ENCODE measurements at regions not wholly inside any gene's neighbourhood (a gene's known extent, or its start where the extent isn't known, plus 50 kb on each side); places are given as distances from the start of the nearest gene placed in this dataset.
"Not testable (repeated sequence)": the region's sequence is repeated elsewhere in the genome, so short reads cannot be mapped to it uniquely, and the experiment has no call there.

- Histone ChIP-seq H3K36me3 (ENCODE audit: insufficient read depth, low read length) (no peaks in the 10 kb centered on the region), H3K9me3 (replicated peaks; ENCODE audit: low read length) (no peaks in the 10 kb centered on the region), H3K9ac (ENCODE audit: low read depth, low read length) (no peak overlapping the region), H3K4me3 (ENCODE audit: low read length) (no peak overlapping the region), H3K27me3 (ENCODE audit: control insufficient read depth, insufficient read depth, low read length) (no peaks in the 10 kb centered on the region), H3K4me1 (ENCODE audit: control insufficient read depth, insufficient read depth, low read length) (no peaks in the 10 kb centered on the region), H3K4me2 (ENCODE audit: low read length) (no peak overlapping the region)
Measured at GRCh38 chr12:23262670-23263069, 637.7 kb downstream of the ETNK1 start.

GRCh38 chr12:23277831-23278230 lies 652.9 kb downstream of the ETNK1 start:
- H3K9ac ChIP-seq (ENCODE audit: low read depth, low read length): no peak overlapping the region

GRCh38 chr12:23281295-23281694 lies 656.3 kb downstream of the ETNK1 start:
- no peaks in the 10 kb centered on the region for H3K27me3 ChIP-seq (ENCODE audit: control insufficient read depth, insufficient read depth, low read length)
- no peak overlapping the region for H3K4me3 ChIP-seq (ENCODE audit: low read length)
- H3K4me2 ChIP-seq (ENCODE audit: low read length): no peak overlapping the region
- no peaks in the 10 kb centered on the region for H3K4me1 ChIP-seq (ENCODE audit: control insufficient read depth, insufficient read depth, low read length)
- no peak overlapping the region for H3K9ac ChIP-seq (ENCODE audit: low read depth, low read length)
- H3K9me3 ChIP-seq (replicated peaks; ENCODE audit: low read length): no peaks in the 10 kb centered on the region
- no peaks in the 10 kb centered on the region for H3K36me3 ChIP-seq (ENCODE audit: insufficient read depth, low read length)

More at GRCh38 chr12:23277831-23278230, 652.9 kb downstream of the ETNK1 start:
- H3K27me3 ChIP-seq (ENCODE audit: control insufficient read depth, insufficient read depth, low read length): no peaks in the 10 kb centered on the region
- no peaks in the 10 kb centered on the region for H3K36me3 ChIP-seq (ENCODE audit: insufficient read depth, low read length)
- H3K4me1 ChIP-seq (ENCODE audit: control insufficient read depth, insufficient read depth, low read length): no peaks in the 10 kb centered on the region
- no peak overlapping the region for H3K4me2 ChIP-seq (ENCODE audit: low read length)
- H3K9me3 ChIP-seq (replicated peaks; ENCODE audit: low read length): no peaks in the 10 kb centered on the region
- H3K4me3 ChIP-seq (ENCODE audit: low read length): no peak overlapping the region

- Histone ChIP-seq H3K27me3 (ENCODE audit: control insufficient read depth, insufficient read depth, low read length) (no peaks in the 10 kb centered on the region), H3K9ac (ENCODE audit: low read depth, low read length) (no peak overlapping the region), H3K36me3 (ENCODE audit: insufficient read depth, low read length) (no peaks in the 10 kb centered on the region), H3K4me3 (ENCODE audit: low read length) (no peak overlapping the region), H3K4me1 (ENCODE audit: control insufficient read depth, insufficient read depth, low read length) (no peaks in the 10 kb centered on the region), H3K9me3 (replicated peaks; ENCODE audit: low read length) (no peaks in the 10 kb centered on the region), H3K4me2 (ENCODE audit: low read length) (no peak overlapping the region)
Measured at GRCh38 chr12:23282701-23283100, 657.7 kb downstream of the ETNK1 start.

- not testable (repeated sequence) for H3K9me3 ChIP-seq (replicated peaks; ENCODE audit: low read length); H3K9ac ChIP-seq (ENCODE audit: low read depth, low read length); H3K4me1 ChIP-seq (ENCODE audit: control insufficient read depth, insufficient read depth, low read length); H3K4me2 ChIP-seq (ENCODE audit: low read length); H3K27me3 ChIP-seq (ENCODE audit: control insufficient read depth, insufficient read depth, low read length); H3K4me3 ChIP-seq (ENCODE audit: low read length); H3K36me3 ChIP-seq (ENCODE audit: insufficient read depth, low read length)
Measured at GRCh38 chr12:23285764-23286530, 661.0 kb downstream of the ETNK1 start.

GRCh38 chr12:23290627-23291330 lies 658.7 kb downstream of the SOX5 start:
- H3K36me3 ChIP-seq (ENCODE audit: insufficient read depth, low read length): no peaks in the 10 kb centered on the region
- H3K4me2 ChIP-seq (ENCODE audit: low read length): no peak overlapping the region
- no peaks in the 10 kb centered on the region for H3K4me1 ChIP-seq (ENCODE audit: control insufficient read depth, insufficient read depth, low read length)
- no peak overlapping the region for H3K9ac ChIP-seq (ENCODE audit: low read depth, low read length)
- no peak overlapping the region for H3K4me3 ChIP-seq (ENCODE audit: low read length)
- no peaks in the 10 kb centered on the region for H3K9me3 ChIP-seq (replicated peaks; ENCODE audit: low read length)
- H3K27me3 ChIP-seq (ENCODE audit: control insufficient read depth, insufficient read depth, low read length): no peaks in the 10 kb centered on the region

GRCh38 chr12:23303220-23303619 lies 646.2 kb downstream of the SOX5 start:
- Histone ChIP-seq H3K4me2 (ENCODE audit: low read length) (no peak overlapping the region), H3K4me1 (ENCODE audit: control insufficient read depth, insufficient read depth, low read length) (no peaks in the 10 kb centered on the region), H3K36me3 (ENCODE audit: insufficient read depth, low read length) (no peaks in the 10 kb centered on the region), H3K9ac (ENCODE audit: low read depth, low read length) (no peak overlapping the region), H3K27me3 (ENCODE audit: control insufficient read depth, insufficient read depth, low read length) (no peaks in the 10 kb centered on the region), H3K4me3 (ENCODE audit: low read length) (no peak overlapping the region), H3K9me3 (replicated peaks; ENCODE audit: low read length) (no peaks in the 10 kb centered on the region)

GRCh38 chr12:23303821-23304220 lies 645.6 kb downstream of the SOX5 start:
- Histone ChIP-seq H3K4me1 (ENCODE audit: control insufficient read depth, insufficient read depth, low read length) (no peaks in the 10 kb centered on the region), H3K36me3 (ENCODE audit: insufficient read depth, low read length) (no peaks in the 10 kb centered on the region), H3K4me3 (ENCODE audit: low read length) (no peak overlapping the region), H3K4me2 (ENCODE audit: low read length) (no peak overlapping the region), H3K27me3 (ENCODE audit: control insufficient read depth, insufficient read depth, low read length) (no peaks in the 10 kb centered on the region), H3K9me3 (replicated peaks; ENCODE audit: low read length) (no peaks in the 10 kb centered on the region), H3K9ac (ENCODE audit: low read depth, low read length) (no peak overlapping the region)

GRCh38 chr12:23333938-23334337 lies 615.5 kb downstream of the SOX5 start:
- no peaks in the 10 kb centered on the region for H3K27me3 ChIP-seq (ENCODE audit: control insufficient read depth, insufficient read depth, low read length)
- no peak overlapping the region for H3K9ac ChIP-seq (ENCODE audit: low read depth, low read length)
- no peaks in the 10 kb centered on the region for H3K36me3 ChIP-seq (ENCODE audit: insufficient read depth, low read length)
- H3K4me2 ChIP-seq (ENCODE audit: low read length): no peak overlapping the region
- H3K4me1 ChIP-seq (ENCODE audit: control insufficient read depth, insufficient read depth, low read length): no peaks in the 10 kb centered on the region
- no peaks in the 10 kb centered on the region for H3K9me3 ChIP-seq (replicated peaks; ENCODE audit: low read length)
- no peak overlapping the region for H3K4me3 ChIP-seq (ENCODE audit: low read length)

GRCh38 chr12:23335593-23335992 lies 613.9 kb downstream of the SOX5 start:
- no peaks in the 10 kb centered on the region for H3K9me3 ChIP-seq (replicated peaks; ENCODE audit: low read length)
- no peak overlapping the region for H3K4me2 ChIP-seq (ENCODE audit: low read length)
- no peaks in the 10 kb centered on the region for H3K27me3 ChIP-seq (ENCODE audit: control insufficient read depth, insufficient read depth, low read length)
- no peak overlapping the region for H3K4me3 ChIP-seq (ENCODE audit: low read length)
- H3K36me3 ChIP-seq (ENCODE audit: insufficient read depth, low read length): no peaks in the 10 kb centered on the region
- no peaks in the 10 kb centered on the region for H3K4me1 ChIP-seq (ENCODE audit: control insufficient read depth, insufficient read depth, low read length)
- no peak overlapping the region for H3K9ac ChIP-seq (ENCODE audit: low read depth, low read length)

- H3K9me3 ChIP-seq (replicated peaks; ENCODE audit: low read length): no peaks in the 10 kb centered on the region
- no peaks in the 10 kb centered on the region for H3K4me1 ChIP-seq (ENCODE audit: control insufficient read depth, insufficient read depth, low read length)
- no peak overlapping the region for H3K4me2 ChIP-seq (ENCODE audit: low read length)
- H3K27me3 ChIP-seq (ENCODE audit: control insufficient read depth, insufficient read depth, low read length): no peaks in the 10 kb centered on the region
- H3K4me3 ChIP-seq (ENCODE audit: low read length): no peak overlapping the region
- no peak overlapping the region for H3K9ac ChIP-seq (ENCODE audit: low read depth, low read length)
- H3K36me3 ChIP-seq (ENCODE audit: insufficient read depth, low read length): no peaks in the 10 kb centered on the region
Measured at GRCh38 chr12:23337213-23337612, 612.3 kb downstream of the SOX5 start.

GRCh38 chr12:23340351-23340750 lies 609.1 kb downstream of the SOX5 start:
- H3K4me1 ChIP-seq (ENCODE audit: control insufficient read depth, insufficient read depth, low read length): no peaks in the 10 kb centered on the region
- no peaks in the 10 kb centered on the region for H3K36me3 ChIP-seq (ENCODE audit: insufficient read depth, low read length)
- H3K9me3 ChIP-seq (replicated peaks; ENCODE audit: low read length): no peaks in the 10 kb centered on the region
- H3K4me2 ChIP-seq (ENCODE audit: low read length): no peak overlapping the region
- H3K27me3 ChIP-seq (ENCODE audit: control insufficient read depth, insufficient read depth, low read length): no peaks in the 10 kb centered on the region
- H3K4me3 ChIP-seq (ENCODE audit: low read length): no peak overlapping the region
- no peak overlapping the region for H3K9ac ChIP-seq (ENCODE audit: low read depth, low read length)
